ENCODE measurements at regions not wholly inside any gene's neighbourhood (a gene's known extent, or its start where the extent isn't known, plus 50 kb on each side); places are given as distances from the start of the nearest gene placed in this dataset.

- no peak for TF ChIP-seq POLR2AphosphoS5 (IDR thresholded peaks at IDR 0.05)
- TF ChIP-seq CTCF (IDR thresholded peaks at IDR 0.05), result no peak
- no peak for TF ChIP-seq POLR2A (IDR thresholded peaks at IDR 0.05)
Measured at GRCh38 chr10:131006458-131007256, 304.9 kb downstream of the TCERG1L start.
